SK-N-SH (cell line): ENCODE measurements at regions not wholly inside any gene's neighbourhood (a gene's known extent, or its start where the extent isn't known, plus 50 kb on each side); places are given as distances from the start of the nearest gene placed in this dataset.

Source experiments
- CTCF ChIA-PET: fragments of 300-600, 350-600 bp; formaldehyde crosslinking; extraction: SDS; loops from one replicate; lab custom pipeline; 2021; lab: Yijun Ruan, JAX
- POLR2A ChIA-PET: fragments of 350-600 bp; sonication (Branson Sonifier 250); formaldehyde crosslinking; extraction: SDS; loops from one replicate; lab custom pipeline; 2020; ENCODE audit warnings: antibody characterized with exemption, inconsistent platforms; lab: Yijun Ruan, JAX
- DNase-seq: peaks from one replicate; pipeline ENCODE4 v3.0.0; 2012
- H2AFZ ChIP-seq: fragments of 200-600 bp; sonication (generic); 2 replicates; pipeline ENCODE4 v1.8.1; 2016; ENCODE audit warnings: antibody characterized with exemption, mild to moderate bottlenecking, low read depth
- H3F3A ChIP-seq: fragments of 200-600 bp; sonication (generic); replicated peaks from 2 replicates; pipeline ENCODE3; 2016; ENCODE audit warnings: antibody characterized with exemption, mild to moderate bottlenecking; ENCODE audit not compliant: insufficient read depth
- H3K27ac ChIP-seq, 2 experiments: fragments of 200-500 bp in 1 of 2; fragments of 200-600 bp in 1 of 2; sonication (Bioruptor generic) in 1 of 2; sonication (generic), shearing (Covaris generic) in 1 of 2; 2 replicates each; pipeline versions ENCODE4 v1.5.1 to v1.6.1; 2014 to 2016; ENCODE audit warnings: low read depth in 2 of 2, inconsistent platforms in 1 of 2, low read length in 1 of 2, mild to moderate bottlenecking in 1 of 2, mixed read lengths in 1 of 2
- H3K27me3 ChIP-seq: fragments of 200-600 bp; sonication (generic), shearing (Covaris generic); 2 replicates; pipeline ENCODE4 v1.6.1; 2016; ENCODE audit warnings: mixed run types; ENCODE audit not compliant: insufficient read depth
- H3K36me3 ChIP-seq, 2 experiments: fragments of 200-500 bp in 1 of 2; fragments of 200-600 bp in 1 of 2; sonication (Bioruptor generic) in 1 of 2; sonication (generic) in 1 of 2; replicated peaks in 1 of 2; 2 replicates each; pipeline versions ENCODE3 to v1.5.1; 2014 to 2016; ENCODE audit warnings: low read length in 1 of 2, mild to moderate bottlenecking in 1 of 2; ENCODE audit not compliant: insufficient read depth in 2 of 2, control insufficient read depth in 1 of 2
- H3K4me1 ChIP-seq, 2 experiments: fragments of 200-500 bp in 1 of 2; fragments of 200-600 bp in 1 of 2; sonication (Bioruptor generic) in 1 of 2; sonication (generic), shearing (Covaris generic) in 1 of 2; 2 replicates each; pipeline versions ENCODE4 v1.5.1 to v1.6.1; 2014 to 2016; ENCODE audit warnings: low read depth in 1 of 2, low read length in 1 of 2, mixed run types in 1 of 2; ENCODE audit not compliant: insufficient read depth in 2 of 2, control insufficient read depth in 1 of 2
- H3K4me2 ChIP-seq: fragments of 200-600 bp; sonication (generic), shearing (Covaris generic); 2 replicates; pipeline ENCODE4 v1.6.1; 2017; ENCODE audit warnings: mixed run types
- H3K4me3 ChIP-seq, 2 experiments: fragments of 200-500 bp in 1 of 2; fragments of 200-600 bp in 1 of 2; sonication (Bioruptor generic) in 1 of 2; sonication (generic), shearing (Covaris generic) in 1 of 2; 2 replicates each; pipeline versions ENCODE4 v1.5.1 to v1.8.1; 2014 to 2016; ENCODE audit warnings: low read depth in 2 of 2, inconsistent platforms in 1 of 2, low read length in 1 of 2, mild to moderate bottlenecking in 1 of 2, mixed read lengths in 1 of 2, moderate library complexity in 1 of 2
- H3K79me2 ChIP-seq: fragments of 200-600 bp; sonication (generic); 2 replicates; pipeline ENCODE4 v1.8.1; 2017; ENCODE audit warnings: mild to moderate bottlenecking; ENCODE audit not compliant: insufficient read depth
- H3K9ac ChIP-seq: fragments of 200-600 bp; sonication (generic); 2 replicates; pipeline ENCODE4 v1.6.1; 2017; ENCODE audit warnings: mixed run types
- H3K9me2 ChIP-seq: fragments of 200-600 bp; sonication (generic); 2 replicates; pipeline ENCODE4 v1.6.1; 2017; ENCODE audit warnings: mixed run types
- H3K9me3 ChIP-seq: fragments of 200-600 bp; sonication (generic); 2 replicates; pipeline ENCODE4 v1.6.1; 2017; ENCODE audit warnings: mixed run types, mild to moderate bottlenecking, moderate library complexity
- H4K20me1 ChIP-seq: fragments of 200-600 bp; sonication (generic); 2 replicates; pipeline ENCODE4 v1.6.1; 2017; ENCODE audit warnings: mild to moderate bottlenecking, mixed run types; ENCODE audit not compliant: insufficient read depth
- CTCF ChIP-seq: fragments of 200-600 bp; sonication (generic); IDR thresholded peaks from 2 replicates; pipeline ENCODE4 v1.6.1; 2017; ENCODE audit warnings: antibody characterized with exemption, mild to moderate bottlenecking, moderate library complexity
- ELF1 ChIP-seq: IDR thresholded peaks from 2 replicates; pipeline ENCODE4 v1.4.0; 2012
- EZH2phosphoT487 ChIP-seq: fragments of 200-600 bp; sonication (generic); IDR thresholded peaks from 2 replicates; pipeline ENCODE4 v1.6.1; 2017; ENCODE audit warnings: low read depth, mixed run types, mild to moderate bottlenecking, antibody characterized with exemption, moderate library complexity, borderline replicate concordance
- FOXJ3 ChIP-seq: sonication (generic); formaldehyde crosslinking; IDR thresholded peaks from 2 replicates; pipeline ENCODE4 v1.5.1; 2020; ENCODE audit warnings: mild to moderate bottlenecking, missing genetic modification reagents
- GABPA ChIP-seq: IDR thresholded peaks from 2 replicates; pipeline ENCODE4 v1.4.0; 2012; ENCODE audit warnings: low read depth, mild to moderate bottlenecking
- GATA2 ChIP-seq: sonication (generic); formaldehyde crosslinking; IDR thresholded peaks from 2 replicates; pipeline ENCODE4 v1.5.0; 2020; ENCODE audit warnings: mild to moderate bottlenecking, missing genetic modification reagents
- IRF3 ChIP-seq: fragments of 150-350 bp; IDR thresholded peaks from 2 replicates; pipeline ENCODE4 v1.6.1; 2016; ENCODE audit warnings: mild to moderate bottlenecking, low read depth, low read length
- JUND ChIP-seq: IDR thresholded peaks from 2 replicates; pipeline ENCODE4 v1.4.0; 2012
- MXI1 ChIP-seq: IDR thresholded peaks from 2 replicates; pipeline ENCODE4 v1.6.1; 2012; ENCODE audit warnings: mild to moderate bottlenecking, low read depth, low read length, improper control_type of control experiment
- NRF1 ChIP-seq: IDR thresholded peaks from 2 replicates; pipeline ENCODE4 v1.6.1; 2012; ENCODE audit warnings: low read depth, mild to moderate bottlenecking, low read length
- POLR2AphosphoS5 ChIP-seq: IDR thresholded peaks from 2 replicates; pipeline ENCODE4 v1.6.1; 2012; ENCODE audit warnings: low read depth, low read length
- RAD21 ChIP-seq: IDR thresholded peaks from 2 replicates; pipeline ENCODE4 v1.6.1; 2012; ENCODE audit warnings: mild to moderate bottlenecking, low read length
- RCOR1 ChIP-seq: fragments of 150-350 bp; IDR thresholded peaks from 2 replicates; pipeline ENCODE4 v1.6.1; 2017; ENCODE audit warnings: antibody characterized with exemption, low read length
- RXRA ChIP-seq: IDR thresholded peaks from 2 replicates; pipeline ENCODE4 v1.4.0; 2012; ENCODE audit warnings: low read depth, mild to moderate bottlenecking, borderline replicate concordance
- SIN3A ChIP-seq: IDR thresholded peaks from 2 replicates; pipeline ENCODE4 v1.6.1; 2012; ENCODE audit warnings: low read depth, mild to moderate bottlenecking, low read length, moderate library complexity, borderline replicate concordance
- TAF1 ChIP-seq: IDR thresholded peaks from 2 replicates; pipeline ENCODE4 v1.6.1; 2012; ENCODE audit warnings: low read depth, mild to moderate bottlenecking, low read length, moderate library complexity, borderline replicate concordance
- USF2 ChIP-seq: fragments of 150-350 bp; IDR thresholded peaks from 2 replicates; pipeline ENCODE4 v1.6.1; 2017; ENCODE audit warnings: antibody characterized with exemption, low read length, low read depth, borderline replicate concordance
- YY1 ChIP-seq: IDR thresholded peaks from 2 replicates; pipeline ENCODE4 v1.4.0; 2012; ENCODE audit warnings: low read depth, mild to moderate bottlenecking
- WGBS: methylation state at CpG from one replicate; pipeline ENCODE4 v1.1.6; 2017; ENCODE audit warnings: low lambda C conversion rate; 5-methylcytosine and 5-hydroxymethylcytosine counted together

GRCh38 chr6:135782546-135782945 is 69.0 kb upstream of the PDE7B start:
- DNase-seq: no peak
- Histone ChIP-seq H4K20me1 (no peaks in the 10 kb centered on the region), H3K27ac (no peak overlapping the region), H3K4me2 (no peak overlapping the region), H3K79me2 (no peaks in the 10 kb centered on the region), H3K9me2 (no peaks in the 10 kb centered on the region), H3F3A (no peaks in the 10 kb centered on the region), H3K27me3 (no peaks in the 10 kb centered on the region), H3K9me3 (no peaks in the 10 kb centered on the region), H3K9ac (no peak overlapping the region), H3K4me1 (peaks cover 0 to 4% of the 10 kb centered on the region in 2 experiments; a peak in 2 of 4 replicates), H3K36me3 (no peaks in the 10 kb centered on the region), H3K4me3 (no peak overlapping the region), H2AFZ (no peak overlapping the region)
- 98% methylated on average over 2 of the region's 2 CpGs for WGBS
- CTCF ChIA-PET: no interaction called here
- POLR2A ChIA-PET: no interaction called here
- no peak for TF ChIP-seq RCOR1
- TF ChIP-seq MXI1: no peak
- TF ChIP-seq NRF1: no peak
- TF ChIP-seq EZH2phosphoT487: no peak
- TF ChIP-seq USF2: no peak
- TF ChIP-seq CTCF: no peak
- TF ChIP-seq GATA2 (CRISPR knock-in tag): no peak
- no peak for TF ChIP-seq FOXJ3 (CRISPR knock-in tag)
- no peak for TF ChIP-seq SIN3A
- no peak for TF ChIP-seq GABPA
- TF ChIP-seq YY1: no peak
- no peak for TF ChIP-seq POLR2AphosphoS5
- no peak for TF ChIP-seq IRF3
- TF ChIP-seq TAF1: no peak
- TF ChIP-seq RAD21: no peak
- no peak for TF ChIP-seq JUND
- no peak for TF ChIP-seq RXRA
- no peak for TF ChIP-seq ELF1
